GM12878 (cell line): ENCODE measurements at regions not wholly inside any gene's neighbourhood (a gene's known extent, or its start where the extent isn't known, plus 50 kb on each side); places are given as distances from the start of the nearest gene placed in this dataset.

Experiments used
- ATAC-seq: fragments of 200-7000 bp; cut with Tn5 transposase; 3 replicates; pipeline ENCODE4 v1.9.1; 2020; ENCODE audit warnings: mild to moderate bottlenecking, moderate library complexity
- BruUV-seq: library from RNA; stranded (reverse); fragments of 400-500 nt; replicated peaks from 2 replicates; lab custom pipeline; 2021; lab: Mats Ljungman, UMichigan
- CTCF ChIA-PET: fragments of 300-600 bp; sonication (Branson Sonifier 250); formaldehyde crosslinking; extraction: SDS; loops from one replicate; lab custom pipeline; 2021; ENCODE audit warnings: inconsistent platforms; lab: Yijun Ruan, JAX
- POLR2A ChIA-PET: fragments of 350-600 bp; formaldehyde crosslinking; extraction: SDS; loops from one replicate; lab custom pipeline; 2021; ENCODE audit warnings: inconsistent platforms; lab: Charles Lee
- RAD21 ChIA-PET: fragments of 300-600 bp; sonication (Branson Sonifier 250); formaldehyde crosslinking; loops from one replicate; lab custom pipeline; 2023; ENCODE audit warnings: antibody characterized with exemption; ENCODE audit not compliant: unreplicated experiment; lab: Charles Lee
- SMC1A ChIA-PET: fragments of 300-600 bp; sonication (Branson Sonifier 250); formaldehyde crosslinking; loops from one replicate; lab custom pipeline; 2023; ENCODE audit not compliant: unreplicated experiment, uncharacterized antibody; lab: Charles Lee
- DNase-seq: peaks from one replicate; pipeline ENCODE4 v3.0.0-alpha.2; 2011; ENCODE audit warnings: low read depth, low spot score
- FAIRE-seq: peaks from 3 replicates; lab custom pipeline; 2011; peaks lifted over from hg19 to GRCh38; lab: Jason Lieb, UNC
- H2AFZ ChIP-seq: 2 replicates; pipeline ENCODE4 v1.6.0; 2011; ENCODE audit warnings: low read depth, low read length, control low read depth; ENCODE audit not compliant: control insufficient read depth
- H3K27ac ChIP-seq: 2 replicates; pipeline ENCODE4 v1.5.1; 2011; ENCODE audit warnings: control low read depth; ENCODE audit not compliant: control insufficient read depth, insufficient read depth
- H3K27me3 ChIP-seq, 2 experiments: replicated peaks in 1 of 2; 2 replicates each; pipeline versions ENCODE4 v1.6.0 to v1.6.1; 2011; ENCODE audit warnings: low read length in 1 of 2; ENCODE audit not compliant: control insufficient read depth in 2 of 2, insufficient read depth in 2 of 2
- H3K36me3 ChIP-seq, 2 experiments: 2 replicates each; pipeline ENCODE4 v1.5.1; 2011; ENCODE audit warnings: low read length in 1 of 2; ENCODE audit not compliant: control insufficient read depth in 2 of 2, insufficient read depth in 2 of 2
- H3K4me1 ChIP-seq: 2 replicates; pipeline ENCODE4 v1.6.1; 2011; ENCODE audit warnings: mild to moderate bottlenecking, low read length, moderate library complexity, mixed read lengths; ENCODE audit not compliant: control insufficient read depth, insufficient read depth
- H3K4me2 ChIP-seq: 2 replicates; pipeline ENCODE4 v1.6.0; 2011; ENCODE audit warnings: control low read depth; ENCODE audit not compliant: control insufficient read depth, insufficient read depth
- H3K4me3 ChIP-seq: fragments of 200-600 bp; sonication (generic); 2 replicates; pipeline ENCODE4 v1.5.1; 2016
- H3K79me2 ChIP-seq: 2 replicates; pipeline ENCODE4 v1.6.0; 2011; ENCODE audit warnings: low read length; ENCODE audit not compliant: control insufficient read depth, insufficient read depth
- H3K9ac ChIP-seq: 2 replicates; pipeline ENCODE4 v1.8.0; 2011; ENCODE audit warnings: low read length, control low read depth, mixed read lengths; ENCODE audit not compliant: control insufficient read depth, insufficient read depth
- H3K9me3 ChIP-seq: replicated peaks from 3 replicates; pipeline ENCODE4 v1.5.1; 2011; ENCODE audit warnings: mild to moderate bottlenecking, low read length; ENCODE audit not compliant: control insufficient read depth, insufficient read depth
- H4K20me1 ChIP-seq: 2 replicates; pipeline ENCODE4 v1.6.0; 2011; ENCODE audit not compliant: control insufficient read depth, insufficient read depth
- CHD1 ChIP-seq: IDR thresholded peaks from 2 replicates; pipeline ENCODE4 v1.6.1; 2012; ENCODE audit warnings: low read depth, low read length, improper control_type of control experiment
- ESRRA ChIP-seq: IDR thresholded peaks from 2 replicates; pipeline ENCODE4 v1.6.1; 2012; ENCODE audit warnings: mild to moderate bottlenecking, low read length, improper control_type of control experiment
- GABPA ChIP-seq: IDR thresholded peaks from 2 replicates; pipeline ENCODE4 v1.6.1; 2014; ENCODE audit warnings: antibody characterized with exemption, low read depth, mild to moderate bottlenecking, inconsistent platforms
- MXI1 ChIP-seq: fragments of 150-350 bp; IDR thresholded peaks from 2 replicates; pipeline ENCODE4 v1.6.1; 2011; ENCODE audit warnings: low read depth, mild to moderate bottlenecking, inconsistent platforms, low read length, improper control_type of control experiment
- MYC ChIP-seq: IDR thresholded peaks from 2 replicates; pipeline ENCODE4 v1.6.1; 2011; ENCODE audit warnings: mild to moderate bottlenecking, low read length, moderate library complexity, inconsistent platforms; ENCODE audit not compliant: insufficient read depth, insufficient replicate concordance, insufficient read length, severe bottlenecking
- NFYA ChIP-seq: IDR thresholded peaks from 2 replicates; pipeline ENCODE4 v1.6.1; 2011; ENCODE audit warnings: low read depth, mild to moderate bottlenecking, low read length, improper control_type of control experiment, borderline replicate concordance
- ZBTB11 ChIP-seq: fragments of 450-650 bp; formaldehyde crosslinking; IDR thresholded peaks from 2 replicates; pipeline ENCODE4 v1.5.0; 2022; ENCODE audit warnings: mild to moderate bottlenecking, missing genetic modification characterization
- ZNF217 ChIP-seq: fragments of 450-650 bp; IDR thresholded peaks from 2 replicates; pipeline ENCODE4 v1.6.1; 2017; ENCODE audit warnings: antibody characterized with exemption, mild to moderate bottlenecking
- ZSCAN29 ChIP-seq: fragments of 450-650 bp; IDR thresholded peaks from 2 replicates; pipeline ENCODE4 v1.6.1; 2017; ENCODE audit warnings: mild to moderate bottlenecking, moderate library complexity
- WGBS: methylation state at CpG from one replicate; pipeline ENCODE4 v1.1.6; 2016; ENCODE audit warnings: low lambda C conversion rate; ENCODE audit not compliant: insufficient replicate concordance, insufficient coverage; ENCODE audit errors: missing lambda C conversion rate; 5-methylcytosine and 5-hydroxymethylcytosine counted together
- in situ Hi-C: fragments of 300-500 bp; cut with MboI; formaldehyde crosslinking; loops from 9 replicates; pipeline ENCODE4 v1.14.3; 2018; ENCODE audit warnings: mixed read lengths
- intact Hi-C: fragments of 100-400 bp; cut with micrococcal nuclease; formaldehyde crosslinking; loops from one replicate; pipeline ENCODE4 v1.14.2; 2022; ENCODE audit not compliant: unreplicated experiment
- TF ChIP-seq, protein P1 (sequence below): fragments of 150-350 bp; IDR thresholded peaks from 2 replicates; pipeline ENCODE4 v1.6.1; 2014; ENCODE audit warnings: mild to moderate bottlenecking, low read depth, low read length
- TF ChIP-seq, protein P2 (sequence below): fragments of 450-650 bp; IDR thresholded peaks from 2 replicates; pipeline ENCODE4 v1.6.1; 2014; ENCODE audit warnings: mild to moderate bottlenecking

DNA sequence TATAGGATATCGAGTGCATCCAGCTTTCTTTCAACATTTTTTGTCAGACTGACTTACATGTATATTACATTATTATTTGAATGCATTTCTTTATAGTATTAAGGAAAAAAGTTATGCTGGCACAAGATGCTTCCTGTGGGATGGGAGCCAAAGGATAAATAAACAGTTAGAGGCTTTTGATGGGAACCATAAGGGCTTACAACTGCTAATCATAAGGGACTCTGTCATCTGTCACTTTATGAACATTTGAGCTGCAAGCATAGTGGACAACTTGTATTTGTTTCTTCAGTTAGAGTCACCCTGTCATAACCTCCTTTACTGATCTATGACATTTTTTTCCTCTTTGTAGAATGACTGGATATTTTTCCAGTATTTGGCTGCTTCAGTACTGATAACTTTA lies 132.4 kb upstream of the CHORDC1 start (continued):
- TF ChIP-seq, protein P1, sequence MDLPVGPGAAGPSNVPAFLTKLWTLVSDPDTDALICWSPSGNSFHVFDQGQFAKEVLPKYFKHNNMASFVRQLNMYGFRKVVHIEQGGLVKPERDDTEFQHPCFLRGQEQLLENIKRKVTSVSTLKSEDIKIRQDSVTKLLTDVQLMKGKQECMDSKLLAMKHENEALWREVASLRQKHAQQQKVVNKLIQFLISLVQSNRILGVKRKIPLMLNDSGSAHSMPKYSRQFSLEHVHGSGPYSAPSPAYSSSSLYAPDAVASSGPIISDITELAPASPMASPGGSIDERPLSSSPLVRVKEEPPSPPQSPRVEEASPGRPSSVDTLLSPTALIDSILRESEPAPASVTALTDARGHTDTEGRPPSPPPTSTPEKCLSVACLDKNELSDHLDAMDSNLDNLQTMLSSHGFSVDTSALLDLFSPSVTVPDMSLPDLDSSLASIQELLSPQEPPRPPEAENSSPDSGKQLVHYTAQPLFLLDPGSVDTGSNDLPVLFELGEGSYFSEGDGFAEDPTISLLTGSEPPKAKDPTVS, result no peak
- TF ChIP-seq CHD1 (no peak), GABPA (no peak), ZBTB11 (CRISPR knock-in tag) (no peak)

- FAIRE-seq, result no peak
- SMC1A ChIA-PET, result no interaction called here
- WGBS, result 44% methylated on average over 1 of the region's 1 CpG
- H3K9me3 ChIP-seq, result no peaks in the 10 kb centered on the region
- no peaks in the 10 kb centered on the region for H3K27me3 ChIP-seq
- POLR2A ChIA-PET, result no interaction called here
- no peaks in the 10 kb centered on the region for H3K36me3 ChIP-seq
- no peak overlapping the region for H3K27ac ChIP-seq
- in situ Hi-C loops (no loop called here), intact Hi-C loops (no loop called here)
- peak; percentile 40; the same call in 1 of the 3 replicates for ATAC-seq
- DNase-seq, result no peak
- H3K79me2 ChIP-seq, result no peaks in the 10 kb centered on the region
- BruUV-seq, result no TSS peak
- RAD21 ChIA-PET, result interaction anchor here (0.7 kb wide), 1 partner anchor 614 kb away, joined by 3 read pairs; no protein-coding TSS in a partner anchor
- H3K4me1 ChIP-seq, result no peaks in the 10 kb centered on the region
- H2AFZ ChIP-seq, result no peak overlapping the region
- H3K4me3 ChIP-seq, result no peak overlapping the region
- TF ChIP-seq MXI1 (no peak), ESRRA (no peak), ZNF217 (no peak), ZSCAN29 (no peak), NFYA (no peak), MYC (no peak)
- TF ChIP-seq, protein P2, sequence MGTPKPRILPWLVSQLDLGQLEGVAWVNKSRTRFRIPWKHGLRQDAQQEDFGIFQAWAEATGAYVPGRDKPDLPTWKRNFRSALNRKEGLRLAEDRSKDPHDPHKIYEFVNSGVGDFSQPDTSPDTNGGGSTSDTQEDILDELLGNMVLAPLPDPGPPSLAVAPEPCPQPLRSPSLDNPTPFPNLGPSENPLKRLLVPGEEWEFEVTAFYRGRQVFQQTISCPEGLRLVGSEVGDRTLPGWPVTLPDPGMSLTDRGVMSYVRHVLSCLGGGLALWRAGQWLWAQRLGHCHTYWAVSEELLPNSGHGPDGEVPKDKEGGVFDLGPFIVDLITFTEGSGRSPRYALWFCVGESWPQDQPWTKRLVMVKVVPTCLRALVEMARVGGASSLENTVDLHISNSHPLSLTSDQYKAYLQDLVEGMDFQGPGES, result no peak
- no peak overlapping the region for H3K9ac ChIP-seq
- CTCF ChIA-PET, result interaction anchor here (1.2 kb wide), 1 partner anchor 24 kb away, joined by 4 read pairs; no protein-coding TSS in a partner anchor
- no peak overlapping the region for H3K4me2 ChIP-seq
- no peaks in the 10 kb centered on the region for H4K20me1 ChIP-seq
These were observed 126.9 kb upstream of the CHORDC1 start for GRCh38 chr11:90349731-90350130.
